Neuron (in vitro differentiated cells): ENCODE measurements at regions not wholly inside any gene's neighbourhood (a gene's known extent, or its start where the extent isn't known, plus 50 kb on each side); places are given as distances from the start of the nearest gene placed in this dataset.

Source experiments
- H2AFZ ChIP-seq: one replicate; pipeline ENCODE4 v1.6.1; 2013; ENCODE audit warnings: low read depth, mild to moderate bottlenecking, inconsistent platforms, low read length, moderate library complexity
- H3K27me3 ChIP-seq: one replicate; pipeline ENCODE4 v1.6.1; 2013; ENCODE audit warnings: low read length; ENCODE audit not compliant: insufficient read depth
- H3K36me3 ChIP-seq: one replicate; pipeline ENCODE4 v1.6.1; 2013; ENCODE audit warnings: low read length; ENCODE audit not compliant: insufficient read depth
- H3K4me1 ChIP-seq: one replicate; pipeline ENCODE4 v1.6.1; 2013; ENCODE audit warnings: low read length; ENCODE audit not compliant: insufficient read depth
- H3K4me3 ChIP-seq: 2 replicates; pipeline ENCODE4 v1.5.1; 2013; ENCODE audit warnings: mild to moderate bottlenecking, low read length, moderate library complexity
- H3K9me3 ChIP-seq: one replicate; pipeline ENCODE4 v1.6.1; 2013; ENCODE audit warnings: low read length

GRCh38 chr2:35784777-35785176 lies 570.8 kb upstream of the CRIM1 start:
- H3K36me3 ChIP-seq = no peaks in the 10 kb centered on the region
- no peaks in the 10 kb centered on the region for H3K4me1 ChIP-seq
- no peaks in the 10 kb centered on the region for H3K9me3 ChIP-seq

DNA sequence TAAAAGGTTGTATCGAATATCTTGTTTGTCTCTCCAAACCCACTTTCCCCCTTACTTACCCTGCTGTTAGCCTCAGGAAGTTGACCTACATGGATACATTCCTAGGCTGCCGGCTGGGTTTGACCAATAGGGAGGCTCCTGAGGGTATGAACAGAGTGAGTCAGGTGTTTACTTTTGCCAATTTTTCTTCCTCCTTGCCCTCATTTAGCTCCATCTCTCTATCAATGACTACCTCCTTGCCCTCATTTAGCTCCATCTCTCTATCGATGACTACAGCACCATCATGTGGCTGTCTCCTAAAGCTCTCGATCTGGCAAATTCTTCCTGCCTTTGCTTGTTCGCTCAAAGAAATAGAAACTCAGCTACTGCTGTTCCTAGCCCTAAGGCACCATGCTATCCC lies 571.9 kb upstream of the CRIM1 start:
- no peak overlapping the region for H3K4me3 ChIP-seq
- no peaks in the 10 kb centered on the region for H3K27me3 ChIP-seq
- H2AFZ ChIP-seq = no peak overlapping the region
- H3K36me3 ChIP-seq = no peaks in the 10 kb centered on the region
- no peaks in the 10 kb centered on the region for H3K4me1 ChIP-seq
- no peaks in the 10 kb centered on the region for H3K9me3 ChIP-seq

More at GRCh38 chr2:35784777-35785176, 570.8 kb upstream of the CRIM1 start:
- Histone ChIP-seq H3K27me3 (no peaks in the 10 kb centered on the region), H3K4me3 (no peak overlapping the region), H2AFZ (no peak overlapping the region)

DNA sequence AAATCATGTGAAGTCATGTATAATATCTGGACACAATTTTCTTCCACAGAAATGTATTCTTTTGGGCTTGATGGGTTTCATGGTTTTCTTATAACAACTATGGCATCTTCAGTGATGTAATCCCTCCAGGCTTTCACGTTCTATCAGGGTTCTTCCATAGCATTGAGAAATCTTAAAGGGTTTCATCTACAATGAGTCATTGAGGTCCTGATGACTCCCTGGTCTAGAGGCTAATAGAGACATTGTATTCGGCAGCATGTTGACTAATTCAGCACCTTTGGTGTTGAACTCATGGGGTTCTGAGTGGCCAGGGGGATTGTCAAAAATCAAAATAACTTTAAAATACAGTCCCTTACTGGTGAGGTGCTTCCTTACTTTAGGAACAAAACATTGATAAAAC lies 614.0 kb upstream of the CRIM1 start:
- Histone ChIP-seq H3K4me1 (no peaks in the 10 kb centered on the region), H3K4me3 (no peak overlapping the region), H3K36me3 (no peaks in the 10 kb centered on the region), H3K27me3 (no peaks in the 10 kb centered on the region), H3K9me3 (no peaks in the 10 kb centered on the region), H2AFZ (no peak overlapping the region)

- H3K4me3 ChIP-seq = no peak overlapping the region
- H3K27me3 ChIP-seq = no peaks in the 10 kb centered on the region
- no peak overlapping the region for H2AFZ ChIP-seq
- no peaks in the 10 kb centered on the region for H3K4me1 ChIP-seq
- H3K9me3 ChIP-seq = no peaks in the 10 kb centered on the region
- H3K36me3 ChIP-seq = no peaks in the 10 kb centered on the region
These were observed 623.9 kb upstream of the CRIM1 start for GRCh38 chr2:35731674-35732073.

- Histone ChIP-seq H3K27me3 (no peaks in the 10 kb centered on the region), H3K36me3 (no peaks in the 10 kb centered on the region), H3K9me3 (no peaks in the 10 kb centered on the region), H2AFZ (no peak overlapping the region), H3K4me3 (no peak overlapping the region), H3K4me1 (no peaks in the 10 kb centered on the region)
These were observed 640.7 kb upstream of the CRIM1 start for GRCh38 chr2:35714883-35715282.

- no peaks in the 10 kb centered on the region for H3K27me3 ChIP-seq
- no peaks in the 10 kb centered on the region for H3K9me3 ChIP-seq
- H3K4me1 ChIP-seq = no peaks in the 10 kb centered on the region
- no peak overlapping the region for H2AFZ ChIP-seq
- no peak overlapping the region for H3K4me3 ChIP-seq
- no peaks in the 10 kb centered on the region for H3K36me3 ChIP-seq
These were observed 647.1 kb upstream of the CRIM1 start for GRCh38 chr2:35708411-35708923.

DNA sequence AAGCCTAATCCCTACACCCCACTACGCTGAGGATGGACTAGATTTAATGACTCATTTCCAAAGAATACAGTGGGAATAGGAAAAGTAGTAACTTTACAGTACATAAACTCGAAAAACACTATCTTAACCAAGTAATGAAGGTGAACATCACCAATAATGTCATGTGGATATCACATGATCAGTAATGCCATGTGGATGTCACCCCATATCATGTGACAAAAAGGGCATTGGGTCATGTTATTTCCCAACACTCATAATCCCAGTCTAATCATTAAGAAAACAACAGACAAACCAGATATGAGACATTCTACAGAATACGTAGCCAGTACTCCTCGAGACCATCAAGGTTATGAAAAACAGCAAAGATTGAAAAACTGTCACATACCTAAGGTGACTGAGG lies 667.3 kb upstream of the CRIM1 start:
- Histone ChIP-seq H3K4me3 (no peak overlapping the region), H3K9me3 (no peaks in the 10 kb centered on the region), H2AFZ (no peak overlapping the region), H3K4me1 (no peaks in the 10 kb centered on the region), H3K27me3 (no peaks in the 10 kb centered on the region), H3K36me3 (no peaks in the 10 kb centered on the region)

GRCh38 chr2:35651688-35652323 lies 703.8 kb upstream of the CRIM1 start:
- no peaks in the 10 kb centered on the region for H3K4me1 ChIP-seq
- no peak overlapping the region for H3K4me3 ChIP-seq
- H3K36me3 ChIP-seq = no peaks in the 10 kb centered on the region
- H3K9me3 ChIP-seq = no peaks in the 10 kb centered on the region
- H2AFZ ChIP-seq = no peak overlapping the region
- H3K27me3 ChIP-seq = no peaks in the 10 kb centered on the region

- no peaks in the 10 kb centered on the region for H3K27me3 ChIP-seq
- H2AFZ ChIP-seq = no peak overlapping the region
- H3K9me3 ChIP-seq = no peaks in the 10 kb centered on the region
- H3K4me1 ChIP-seq = no peaks in the 10 kb centered on the region
- no peak overlapping the region for H3K4me3 ChIP-seq
- H3K36me3 ChIP-seq = no peaks in the 10 kb centered on the region
These were observed 740.9 kb upstream of the CRIM1 start for GRCh38 chr2:35614640-35615039.

DNA sequence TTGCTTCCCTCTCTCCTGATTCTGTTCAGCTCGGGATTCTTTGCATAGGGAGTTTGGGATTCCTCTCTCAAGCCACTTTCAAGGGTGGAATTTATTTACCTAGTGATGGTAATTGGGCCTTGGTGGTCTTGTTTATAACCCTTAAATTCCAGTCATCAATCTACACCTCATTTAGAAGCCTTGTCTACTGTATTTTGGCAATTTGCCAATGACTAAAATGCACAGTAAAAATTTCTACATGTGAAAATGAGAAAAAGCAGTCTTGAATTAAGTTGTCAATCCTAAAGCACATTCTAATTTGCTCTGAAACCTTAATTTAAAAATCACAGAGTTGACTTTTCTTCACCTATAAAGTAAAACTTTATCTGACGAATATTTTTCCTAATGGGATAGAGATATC lies 749.2 kb upstream of the CRIM1 start:
- H3K27me3 ChIP-seq = no peaks in the 10 kb centered on the region
- H3K9me3 ChIP-seq = no peaks in the 10 kb centered on the region
- no peaks in the 10 kb centered on the region for H3K4me1 ChIP-seq
- H3K36me3 ChIP-seq = no peaks in the 10 kb centered on the region
- no peak overlapping the region for H3K4me3 ChIP-seq
- no peak overlapping the region for H2AFZ ChIP-seq

GRCh38 chr2:35598310-35598709 lies 757.3 kb upstream of the CRIM1 start:
- no peaks in the 10 kb centered on the region for H3K27me3 ChIP-seq

DNA sequence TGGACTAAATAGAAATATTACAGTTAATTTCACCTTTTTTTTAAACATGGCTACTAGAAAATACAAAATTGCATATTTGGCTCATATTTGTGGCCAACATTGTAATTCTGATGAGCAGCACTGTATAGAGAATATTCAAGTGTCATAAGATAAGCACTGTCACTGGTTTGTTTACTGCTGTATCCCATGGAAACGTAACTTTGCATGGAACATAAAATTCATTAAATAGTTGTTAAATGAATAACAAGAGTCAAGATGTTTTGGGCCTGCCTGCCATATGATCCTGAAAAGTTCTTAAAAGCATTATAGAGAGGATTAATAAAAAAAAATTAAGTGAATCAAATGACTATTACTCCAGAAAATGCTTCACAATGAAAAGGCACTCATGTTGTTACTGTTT lies 763.7 kb upstream of the CRIM1 start:
- H3K9me3 ChIP-seq = no peaks in the 10 kb centered on the region

More at GRCh38 chr2:35598310-35598709, 757.3 kb upstream of the CRIM1 start:
- Histone ChIP-seq H2AFZ (no peak overlapping the region), H3K9me3 (no peaks in the 10 kb centered on the region), H3K4me1 (no peaks in the 10 kb centered on the region), H3K36me3 (no peaks in the 10 kb centered on the region), H3K4me3 (no peak overlapping the region)

GRCh38 chr2:35585972-35586371 lies 769.6 kb upstream of the CRIM1 start:
- Histone ChIP-seq H2AFZ (no peak overlapping the region), H3K36me3 (no peaks in the 10 kb centered on the region), H3K4me3 (no peak overlapping the region), H3K27me3 (no peaks in the 10 kb centered on the region), H3K4me1 (no peaks in the 10 kb centered on the region), H3K9me3 (no peaks in the 10 kb centered on the region)

More for the DNA sequence above, 763.7 kb upstream of the CRIM1 start:
- Histone ChIP-seq H3K36me3 (no peaks in the 10 kb centered on the region), H2AFZ (no peak overlapping the region), H3K27me3 (no peaks in the 10 kb centered on the region), H3K4me1 (no peaks in the 10 kb centered on the region), H3K4me3 (no peak overlapping the region)

- Histone ChIP-seq H3K4me1 (no peaks in the 10 kb centered on the region), H3K9me3 (no peaks in the 10 kb centered on the region), H3K27me3 (no peaks in the 10 kb centered on the region), H3K4me3 (no peak overlapping the region), H2AFZ (no peak overlapping the region), H3K36me3 (no peaks in the 10 kb centered on the region)
These were observed 772.9 kb upstream of the CRIM1 start for GRCh38 chr2:35582637-35583036.
